ENCODE measurements at regions not wholly inside any gene's neighbourhood (a gene's known extent, or its start where the extent isn't known, plus 50 kb on each side); places are given as distances from the start of the nearest gene placed in this dataset.

- no peak for TF ChIP-seq POLR2A (IDR thresholded peaks at IDR 0.05)
- no peak for TF ChIP-seq EP300 (IDR thresholded peaks at IDR 0.05)
- TF ChIP-seq, protein P1, sequence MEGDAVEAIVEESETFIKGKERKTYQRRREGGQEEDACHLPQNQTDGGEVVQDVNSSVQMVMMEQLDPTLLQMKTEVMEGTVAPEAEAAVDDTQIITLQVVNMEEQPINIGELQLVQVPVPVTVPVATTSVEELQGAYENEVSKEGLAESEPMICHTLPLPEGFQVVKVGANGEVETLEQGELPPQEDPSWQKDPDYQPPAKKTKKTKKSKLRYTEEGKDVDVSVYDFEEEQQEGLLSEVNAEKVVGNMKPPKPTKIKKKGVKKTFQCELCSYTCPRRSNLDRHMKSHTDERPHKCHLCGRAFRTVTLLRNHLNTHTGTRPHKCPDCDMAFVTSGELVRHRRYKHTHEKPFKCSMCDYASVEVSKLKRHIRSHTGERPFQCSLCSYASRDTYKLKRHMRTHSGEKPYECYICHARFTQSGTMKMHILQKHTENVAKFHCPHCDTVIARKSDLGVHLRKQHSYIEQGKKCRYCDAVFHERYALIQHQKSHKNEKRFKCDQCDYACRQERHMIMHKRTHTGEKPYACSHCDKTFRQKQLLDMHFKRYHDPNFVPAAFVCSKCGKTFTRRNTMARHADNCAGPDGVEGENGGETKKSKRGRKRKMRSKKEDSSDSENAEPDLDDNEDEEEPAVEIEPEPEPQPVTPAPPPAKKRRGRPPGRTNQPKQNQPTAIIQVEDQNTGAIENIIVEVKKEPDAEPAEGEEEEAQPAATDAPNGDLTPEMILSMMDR (IDR thresholded peaks at IDR 0.05), result no peak
Observed at GRCh38 chr10:2030046-2030445, 292.7 kb upstream of the ADARB2 start.

All from suprapubic skin (tissue), 3 donors.